ENCODE measurements at regions not wholly inside any gene's neighbourhood (a gene's known extent, or its start where the extent isn't known, plus 50 kb on each side); places are given as distances from the start of the nearest gene placed in this dataset.

- ChIA-PET CTCF (interaction anchor here (1.0 kb wide), 1 partner anchor 14 kb away, joined by 3 read pairs; no protein-coding TSS in a partner anchor), POLR2A (no interaction called here)
- TF ChIP-seq, protein P1, sequence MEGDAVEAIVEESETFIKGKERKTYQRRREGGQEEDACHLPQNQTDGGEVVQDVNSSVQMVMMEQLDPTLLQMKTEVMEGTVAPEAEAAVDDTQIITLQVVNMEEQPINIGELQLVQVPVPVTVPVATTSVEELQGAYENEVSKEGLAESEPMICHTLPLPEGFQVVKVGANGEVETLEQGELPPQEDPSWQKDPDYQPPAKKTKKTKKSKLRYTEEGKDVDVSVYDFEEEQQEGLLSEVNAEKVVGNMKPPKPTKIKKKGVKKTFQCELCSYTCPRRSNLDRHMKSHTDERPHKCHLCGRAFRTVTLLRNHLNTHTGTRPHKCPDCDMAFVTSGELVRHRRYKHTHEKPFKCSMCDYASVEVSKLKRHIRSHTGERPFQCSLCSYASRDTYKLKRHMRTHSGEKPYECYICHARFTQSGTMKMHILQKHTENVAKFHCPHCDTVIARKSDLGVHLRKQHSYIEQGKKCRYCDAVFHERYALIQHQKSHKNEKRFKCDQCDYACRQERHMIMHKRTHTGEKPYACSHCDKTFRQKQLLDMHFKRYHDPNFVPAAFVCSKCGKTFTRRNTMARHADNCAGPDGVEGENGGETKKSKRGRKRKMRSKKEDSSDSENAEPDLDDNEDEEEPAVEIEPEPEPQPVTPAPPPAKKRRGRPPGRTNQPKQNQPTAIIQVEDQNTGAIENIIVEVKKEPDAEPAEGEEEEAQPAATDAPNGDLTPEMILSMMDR (IDR thresholded peaks at IDR 0.05; ENCODE audit: control extremely low read depth, extremely low read depth, low read depth, missing control alignments): no peak
- DNase-seq (ENCODE audit: extremely low spot score): no peak
These were observed 306.4 kb downstream of the PTTG2 start for GRCh38 chr4:38266616-38267015.

DNA sequence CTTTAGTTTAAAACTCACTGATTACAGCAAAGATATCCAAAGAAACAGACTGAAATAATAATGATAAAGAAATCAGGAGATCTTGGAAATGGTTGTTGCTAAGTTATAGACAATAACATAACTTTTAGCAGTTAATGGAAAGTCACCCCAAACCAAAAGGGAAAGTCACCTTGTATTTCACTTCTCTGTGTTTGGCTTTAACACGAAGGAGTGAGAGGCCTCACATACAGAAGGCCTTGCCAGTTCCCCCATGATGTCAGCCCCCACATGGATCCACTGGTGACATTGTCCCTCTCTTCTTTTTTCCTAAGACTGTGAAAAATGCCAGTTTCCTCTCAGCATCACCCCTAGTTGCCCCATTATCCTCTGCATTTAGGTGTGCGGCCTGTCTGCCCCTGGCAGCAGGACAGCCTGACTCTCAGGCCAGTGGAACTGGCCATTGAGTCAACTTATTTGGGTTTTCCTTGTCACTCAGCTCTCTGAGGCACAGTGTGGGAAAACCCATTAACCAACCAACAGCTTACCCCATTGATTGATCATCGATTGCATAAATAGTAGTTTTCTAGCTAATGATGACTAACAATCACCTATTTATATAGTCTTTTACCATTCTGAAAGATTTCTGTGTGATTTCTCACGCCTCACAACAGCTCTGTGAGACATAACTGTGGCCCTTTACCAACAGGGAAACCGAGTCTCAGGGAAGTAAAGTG is 308.1 kb downstream of the PTTG2 start:
- ChIA-PET POLR2A (no interaction called here), CTCF (interaction anchor here (0.9 to 1.0 kb wide), 2 partner anchors 8 to 35 kb away, joined by 3 read pairs; no protein-coding TSS in a partner anchor)
- no peak for DNase-seq (ENCODE audit: extremely low spot score)
- TF ChIP-seq, protein P1 (IDR thresholded peaks at IDR 0.05; ENCODE audit: control extremely low read depth, extremely low read depth, low read depth, missing control alignments): no peak

DNA sequence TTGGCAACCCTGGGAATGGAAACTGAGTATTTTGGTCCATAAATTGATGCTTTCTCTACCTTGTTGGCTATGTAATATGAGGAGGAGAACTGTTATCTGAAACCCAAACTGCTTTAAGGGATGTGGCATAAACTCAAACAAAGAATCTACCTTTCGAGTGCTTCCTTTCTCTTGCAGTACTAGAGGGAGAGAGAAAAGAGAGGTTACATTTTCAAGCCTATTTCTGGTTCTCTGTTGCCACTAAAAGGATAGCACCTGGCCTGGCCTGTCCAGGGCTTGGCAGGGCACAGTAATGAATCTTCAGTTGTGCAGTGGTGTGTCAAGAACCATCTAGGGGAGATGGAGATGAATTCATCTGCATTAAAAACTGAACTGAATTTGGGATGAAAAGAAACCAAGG is 308.6 kb downstream of the PTTG2 start:
- no peak for DNase-seq (ENCODE audit: extremely low spot score)
- TF ChIP-seq, protein P1 (IDR thresholded peaks at IDR 0.05; ENCODE audit: control extremely low read depth, extremely low read depth, low read depth, missing control alignments): no peak
- ChIA-PET CTCF (interaction anchor here (0.9 kb wide), 1 partner anchor 9 kb away, joined by 3 read pairs; no protein-coding TSS in a partner anchor), POLR2A (no interaction called here)

DNA sequence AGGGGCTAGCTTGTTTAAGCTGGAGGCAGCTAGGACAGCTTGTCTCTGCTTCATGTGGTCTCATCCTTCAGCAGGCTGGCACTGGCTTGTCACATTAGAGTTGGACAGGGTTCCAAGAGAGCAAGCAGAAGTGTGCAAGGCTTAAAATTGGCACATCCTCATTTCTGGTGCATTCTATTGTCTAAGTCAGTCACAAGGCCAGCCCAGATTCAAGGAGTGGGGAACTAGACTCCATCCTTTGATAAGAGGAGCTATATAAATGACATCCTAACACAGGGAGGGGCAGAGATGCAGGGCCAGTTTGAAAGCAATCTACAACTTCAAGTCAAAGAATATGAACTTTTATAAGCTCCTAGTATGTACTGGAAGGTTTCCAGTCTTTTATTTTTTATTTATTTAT is 313.2 kb downstream of the PTTG2 start:
- no peak for DNase-seq (ENCODE audit: extremely low spot score)
- ChIA-PET POLR2A (no interaction called here), CTCF (interaction anchor here (0.6 to 1.3 kb wide), 5 partner anchors 11 to 486 kb away, joined by 3 to 4 read pairs (median 3); no protein-coding TSS in a partner anchor)
- TF ChIP-seq, protein P1 (IDR thresholded peaks at IDR 0.05; ENCODE audit: control extremely low read depth, extremely low read depth, low read depth, missing control alignments): no peak

- ChIA-PET POLR2A (no interaction called here), CTCF (interaction anchor here (0.8 to 1.5 kb wide), 3 partner anchors 12 to 95 kb away, joined by 3 read pairs; no protein-coding TSS in a partner anchor)
- no peak for DNase-seq (ENCODE audit: extremely low spot score)
- TF ChIP-seq, protein P1 (IDR thresholded peaks at IDR 0.05; ENCODE audit: control extremely low read depth, extremely low read depth, low read depth, missing control alignments): no peak
These were observed 315.3 kb downstream of the PTTG2 start for GRCh38 chr4:38275331-38276100.

DNA sequence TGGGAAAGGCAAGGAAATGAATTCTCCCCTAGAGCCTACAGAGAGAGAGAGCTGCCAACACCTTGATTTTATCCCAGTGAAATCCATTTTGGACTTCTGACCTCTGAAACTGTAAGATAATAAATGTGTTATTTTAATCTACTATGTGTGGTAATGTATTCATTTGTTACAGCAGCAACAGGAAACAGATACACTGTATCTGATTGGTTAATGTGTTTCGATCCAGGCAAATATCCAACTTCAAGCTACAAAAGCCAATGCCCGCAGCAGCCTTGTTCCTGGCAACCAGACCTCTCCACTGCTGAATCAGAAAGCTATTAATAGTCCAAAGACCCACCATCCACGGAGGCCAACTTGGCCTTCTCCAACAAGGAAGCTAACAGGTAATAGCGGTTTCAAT is 318.1 kb downstream of the PTTG2 start:
- TF ChIP-seq, protein P1 (IDR thresholded peaks at IDR 0.05; ENCODE audit: control extremely low read depth, extremely low read depth, low read depth, missing control alignments): no peak
- DNase-seq (ENCODE audit: extremely low spot score): no peak
- POLR2A ChIA-PET: interaction anchor here (0.5 kb wide), 1 partner anchor 592 kb away, joined by 8 read pairs; no protein-coding TSS in a partner anchor
- CTCF ChIA-PET: interaction anchor here (1.5 kb wide), 1 partner anchor 8 kb away, joined by 3 read pairs; no protein-coding TSS in a partner anchor

Measured in GM10248 (cell line).